ENCODE measurements at regions not wholly inside any gene's neighbourhood (a gene's known extent, or its start where the extent isn't known, plus 50 kb on each side); places are given as distances from the start of the nearest gene placed in this dataset.

DNA sequence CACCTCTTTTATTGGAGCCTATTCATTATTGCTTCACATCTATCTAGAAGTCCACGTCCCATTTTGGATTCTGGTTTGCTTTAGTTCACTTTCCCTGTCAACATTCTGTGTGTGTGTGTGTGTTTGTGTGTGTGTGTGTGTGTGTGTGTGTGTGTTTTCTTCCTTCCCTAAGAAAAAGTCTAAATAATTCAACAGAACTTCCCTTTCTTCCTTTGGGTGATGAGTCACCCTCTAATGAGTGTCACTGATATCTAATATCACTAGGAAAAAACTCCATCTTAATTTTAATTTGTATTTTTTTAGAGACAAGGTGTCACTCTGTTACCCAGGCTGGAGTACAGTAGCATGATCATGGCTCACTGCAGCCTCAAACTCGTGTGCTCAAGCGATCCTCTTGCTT is 234.2 kb downstream of the TTC8 start:
- Histone ChIP-seq H3K36me3 (no peaks in the 10 kb centered on the region), H3K4me1 (no peaks in the 10 kb centered on the region), H4K20me1 (ENCODE audit: low read depth) (no peaks in the 10 kb centered on the region), H3K27ac (no peak overlapping the region), H3K27me3 (no peaks in the 10 kb centered on the region), H3K4me3 (no peak overlapping the region), H3F3A (ENCODE audit: low read depth) (no peaks in the 10 kb centered on the region), H2AFZ (replicated peaks) (no peak overlapping the region), H3K79me2 (ENCODE audit: low read depth) (no peaks in the 10 kb centered on the region), H3K4me2 (no peak overlapping the region), H3K9me3 (ENCODE audit: low read depth) (no peaks in the 10 kb centered on the region), H3K9ac (no peak overlapping the region)
- Mint-ChIP-seq H3K27ac (no peak overlapping the region), H3K4me1 (no peaks in the 10 kb centered on the region), H3K36me3 (no peaks in the 10 kb centered on the region), H3K27me3 (ENCODE audit: insufficient read depth, low read depth) (no peaks in the 10 kb centered on the region), H3K9me3 (peaks cover 3% of the 10 kb centered on the region), H3K4me3 (no peak overlapping the region)
- no peak for DNase-seq (ENCODE audit: low spot score)
- TF ChIP-seq EZH2 (IDR thresholded peaks at IDR 0.05) (no peak), EZH2phosphoT487 (IDR thresholded peaks at IDR 0.05) (no peak)
- TF ChIP-seq, protein P1, sequence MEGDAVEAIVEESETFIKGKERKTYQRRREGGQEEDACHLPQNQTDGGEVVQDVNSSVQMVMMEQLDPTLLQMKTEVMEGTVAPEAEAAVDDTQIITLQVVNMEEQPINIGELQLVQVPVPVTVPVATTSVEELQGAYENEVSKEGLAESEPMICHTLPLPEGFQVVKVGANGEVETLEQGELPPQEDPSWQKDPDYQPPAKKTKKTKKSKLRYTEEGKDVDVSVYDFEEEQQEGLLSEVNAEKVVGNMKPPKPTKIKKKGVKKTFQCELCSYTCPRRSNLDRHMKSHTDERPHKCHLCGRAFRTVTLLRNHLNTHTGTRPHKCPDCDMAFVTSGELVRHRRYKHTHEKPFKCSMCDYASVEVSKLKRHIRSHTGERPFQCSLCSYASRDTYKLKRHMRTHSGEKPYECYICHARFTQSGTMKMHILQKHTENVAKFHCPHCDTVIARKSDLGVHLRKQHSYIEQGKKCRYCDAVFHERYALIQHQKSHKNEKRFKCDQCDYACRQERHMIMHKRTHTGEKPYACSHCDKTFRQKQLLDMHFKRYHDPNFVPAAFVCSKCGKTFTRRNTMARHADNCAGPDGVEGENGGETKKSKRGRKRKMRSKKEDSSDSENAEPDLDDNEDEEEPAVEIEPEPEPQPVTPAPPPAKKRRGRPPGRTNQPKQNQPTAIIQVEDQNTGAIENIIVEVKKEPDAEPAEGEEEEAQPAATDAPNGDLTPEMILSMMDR (IDR thresholded peaks at IDR 0.05): no peak

DNA sequence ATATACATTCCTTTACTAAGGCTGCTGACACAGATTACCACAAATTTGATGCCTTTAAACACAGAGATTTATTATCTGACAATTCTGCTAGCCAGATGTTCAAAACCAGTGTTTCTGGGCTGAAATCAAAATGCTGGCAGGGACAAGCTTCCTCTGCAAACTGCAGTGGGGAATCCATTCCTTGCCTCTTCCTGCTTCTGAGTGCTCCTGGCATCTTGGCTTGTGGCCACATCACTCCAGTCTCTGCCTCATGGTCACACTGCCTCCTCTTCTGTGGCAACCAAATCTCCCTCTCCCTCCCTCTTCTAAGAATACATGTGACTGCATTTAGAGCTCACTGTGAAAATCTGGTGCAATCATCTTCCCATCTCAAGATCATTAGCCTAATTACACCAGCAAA is 235.7 kb downstream of the TTC8 start:
- no peak overlapping the region for H3K4me3 ChIP-seq

DNA sequence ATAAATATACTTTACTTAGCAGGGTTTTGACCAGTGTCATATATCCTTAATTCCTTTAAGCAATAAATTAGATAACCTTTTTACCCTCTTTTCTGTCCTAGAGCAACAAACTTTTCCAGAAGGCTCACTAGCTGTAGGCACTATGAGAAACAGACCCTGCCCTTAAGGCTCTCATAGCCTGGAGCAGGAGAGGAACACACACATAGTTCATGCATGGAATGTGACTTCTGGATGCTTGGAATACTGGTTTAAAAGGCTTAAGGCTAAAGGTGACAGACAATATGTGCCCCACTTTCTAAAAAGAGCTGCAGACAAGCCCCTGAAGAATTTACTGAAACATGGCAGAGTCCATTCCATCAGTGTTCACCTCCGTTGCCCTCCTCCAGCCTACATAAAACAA is 237.2 kb downstream of the TTC8 start:
- Histone ChIP-seq H3K9ac (no peak overlapping the region), H3F3A (ENCODE audit: low read depth) (no peaks in the 10 kb centered on the region), H3K4me3 (no peak overlapping the region), H3K4me1 (no peaks in the 10 kb centered on the region), H3K4me2 (no peak overlapping the region), H3K9me3 (ENCODE audit: low read depth) (no peaks in the 10 kb centered on the region), H3K79me2 (ENCODE audit: low read depth) (no peaks in the 10 kb centered on the region), H3K27ac (no peak overlapping the region), H4K20me1 (ENCODE audit: low read depth) (no peaks in the 10 kb centered on the region), H3K36me3 (no peaks in the 10 kb centered on the region), H3K27me3 (no peaks in the 10 kb centered on the region), H2AFZ (replicated peaks) (no peak overlapping the region)
- Mint-ChIP-seq H3K4me1 (no peaks in the 10 kb centered on the region), H3K27ac (no peak overlapping the region), H3K27me3 (ENCODE audit: insufficient read depth, low read depth) (no peaks in the 10 kb centered on the region), H3K9me3 (peaks cover 3% of the 10 kb centered on the region), H3K4me3 (no peak overlapping the region), H3K36me3 (no peaks in the 10 kb centered on the region)
- no peak for DNase-seq (ENCODE audit: low spot score)
- TF ChIP-seq, protein P1 (IDR thresholded peaks at IDR 0.05): no peak
- TF ChIP-seq EZH2phosphoT487 (IDR thresholded peaks at IDR 0.05): no peak
- TF ChIP-seq EZH2 (IDR thresholded peaks at IDR 0.05): no peak

More for the DNA sequence above, 235.7 kb downstream of the TTC8 start:
- no peak overlapping the region for H3K4me2 ChIP-seq
- H3F3A ChIP-seq (ENCODE audit: low read depth): no peaks in the 10 kb centered on the region
- Mint-ChIP-seq H3K27ac (no peak overlapping the region), H3K4me3 (no peak overlapping the region), H3K27me3 (ENCODE audit: insufficient read depth, low read depth) (no peaks in the 10 kb centered on the region), H3K9me3 (peaks cover 3% of the 10 kb centered on the region), H3K36me3 (no peaks in the 10 kb centered on the region), H3K4me1 (no peaks in the 10 kb centered on the region)
- H3K9ac ChIP-seq: no peak overlapping the region
- no peak for DNase-seq (ENCODE audit: low spot score)
- no peaks in the 10 kb centered on the region for H4K20me1 ChIP-seq (ENCODE audit: low read depth)
- H3K36me3 ChIP-seq: no peaks in the 10 kb centered on the region
- no peak for TF ChIP-seq EZH2 (IDR thresholded peaks at IDR 0.05)
- TF ChIP-seq, protein P1 (IDR thresholded peaks at IDR 0.05): no peak
- TF ChIP-seq EZH2phosphoT487 (IDR thresholded peaks at IDR 0.05): no peak
- H3K9me3 ChIP-seq (ENCODE audit: low read depth): no peaks in the 10 kb centered on the region
- H3K27me3 ChIP-seq: no peaks in the 10 kb centered on the region
- no peaks in the 10 kb centered on the region for H3K79me2 ChIP-seq (ENCODE audit: low read depth)
- no peak overlapping the region for H3K27ac ChIP-seq
- no peaks in the 10 kb centered on the region for H3K4me1 ChIP-seq
- no peak overlapping the region for H2AFZ ChIP-seq (replicated peaks)

Measured in neural progenitor cell (in vitro differentiated cells).